AG10803 (cell line): ENCODE measurements at regions not wholly inside any gene's neighbourhood (a gene's known extent, or its start where the extent isn't known, plus 50 kb on each side); places are given as distances from the start of the nearest gene placed in this dataset.

ENCODE experiments used
- DNase-seq: peaks from one replicate; pipeline ENCODE4 v3.0.0; 2010; ENCODE audit warnings: low read depth
- H3K4me3 ChIP-seq: 2 replicates; pipeline ENCODE4 v1.5.1; 2011; ENCODE audit warnings: mild to moderate bottlenecking, low read length, control low read depth
- TF ChIP-seq, protein P1 (sequence below): conservative IDR thresholded peaks from 2 replicates; pipeline ENCODE4 v1.5.1; 2011; ENCODE audit warnings: mild to moderate bottlenecking, low read length, control low read depth, inconsistent platforms

DNA sequence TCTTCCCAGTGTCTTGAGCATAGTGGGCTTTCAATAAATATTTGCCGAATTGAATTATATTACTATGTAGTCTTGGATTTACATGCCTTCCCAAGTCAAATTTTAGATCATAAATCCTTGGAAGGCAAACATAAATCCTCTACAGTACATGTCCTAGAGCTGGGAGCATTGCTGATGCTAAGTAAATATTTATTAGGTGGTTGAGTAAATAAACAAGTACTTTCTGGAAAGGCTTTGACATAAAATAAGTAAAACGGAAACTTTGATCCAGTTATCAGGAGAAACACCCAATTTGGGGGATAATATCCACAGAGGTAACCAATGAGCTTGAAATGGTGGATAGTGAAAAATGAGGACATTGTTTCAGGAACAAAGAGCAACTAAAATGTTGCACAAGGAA is 162.8 kb upstream of the SVIL start:
- TF ChIP-seq, protein P1, sequence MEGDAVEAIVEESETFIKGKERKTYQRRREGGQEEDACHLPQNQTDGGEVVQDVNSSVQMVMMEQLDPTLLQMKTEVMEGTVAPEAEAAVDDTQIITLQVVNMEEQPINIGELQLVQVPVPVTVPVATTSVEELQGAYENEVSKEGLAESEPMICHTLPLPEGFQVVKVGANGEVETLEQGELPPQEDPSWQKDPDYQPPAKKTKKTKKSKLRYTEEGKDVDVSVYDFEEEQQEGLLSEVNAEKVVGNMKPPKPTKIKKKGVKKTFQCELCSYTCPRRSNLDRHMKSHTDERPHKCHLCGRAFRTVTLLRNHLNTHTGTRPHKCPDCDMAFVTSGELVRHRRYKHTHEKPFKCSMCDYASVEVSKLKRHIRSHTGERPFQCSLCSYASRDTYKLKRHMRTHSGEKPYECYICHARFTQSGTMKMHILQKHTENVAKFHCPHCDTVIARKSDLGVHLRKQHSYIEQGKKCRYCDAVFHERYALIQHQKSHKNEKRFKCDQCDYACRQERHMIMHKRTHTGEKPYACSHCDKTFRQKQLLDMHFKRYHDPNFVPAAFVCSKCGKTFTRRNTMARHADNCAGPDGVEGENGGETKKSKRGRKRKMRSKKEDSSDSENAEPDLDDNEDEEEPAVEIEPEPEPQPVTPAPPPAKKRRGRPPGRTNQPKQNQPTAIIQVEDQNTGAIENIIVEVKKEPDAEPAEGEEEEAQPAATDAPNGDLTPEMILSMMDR: no peak
- no peak overlapping the region for H3K4me3 ChIP-seq
- DNase-seq: no peak

DNA sequence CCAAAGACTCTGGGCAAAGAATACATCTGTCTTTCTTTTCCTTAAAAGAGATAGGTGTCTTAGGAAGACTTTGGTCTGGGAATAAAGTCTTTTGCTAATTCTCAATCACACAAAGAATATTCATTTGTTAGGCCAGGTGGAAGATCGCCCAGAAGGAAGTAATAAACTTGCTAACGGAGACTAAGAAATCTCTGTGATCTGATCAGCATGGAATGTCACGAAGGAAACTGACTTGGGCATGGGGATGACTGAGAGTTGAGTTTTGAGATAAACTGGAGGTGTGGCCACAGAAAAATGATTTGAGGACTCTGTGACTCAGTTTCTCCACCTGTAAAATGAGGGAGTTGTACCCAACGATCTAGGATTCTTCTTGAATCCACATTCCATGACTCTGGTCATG is 161.1 kb upstream of the SVIL start:
- TF ChIP-seq, protein P1: no peak
- H3K4me3 ChIP-seq: no peak overlapping the region
- DNase-seq: peak; percentile 70

DNA sequence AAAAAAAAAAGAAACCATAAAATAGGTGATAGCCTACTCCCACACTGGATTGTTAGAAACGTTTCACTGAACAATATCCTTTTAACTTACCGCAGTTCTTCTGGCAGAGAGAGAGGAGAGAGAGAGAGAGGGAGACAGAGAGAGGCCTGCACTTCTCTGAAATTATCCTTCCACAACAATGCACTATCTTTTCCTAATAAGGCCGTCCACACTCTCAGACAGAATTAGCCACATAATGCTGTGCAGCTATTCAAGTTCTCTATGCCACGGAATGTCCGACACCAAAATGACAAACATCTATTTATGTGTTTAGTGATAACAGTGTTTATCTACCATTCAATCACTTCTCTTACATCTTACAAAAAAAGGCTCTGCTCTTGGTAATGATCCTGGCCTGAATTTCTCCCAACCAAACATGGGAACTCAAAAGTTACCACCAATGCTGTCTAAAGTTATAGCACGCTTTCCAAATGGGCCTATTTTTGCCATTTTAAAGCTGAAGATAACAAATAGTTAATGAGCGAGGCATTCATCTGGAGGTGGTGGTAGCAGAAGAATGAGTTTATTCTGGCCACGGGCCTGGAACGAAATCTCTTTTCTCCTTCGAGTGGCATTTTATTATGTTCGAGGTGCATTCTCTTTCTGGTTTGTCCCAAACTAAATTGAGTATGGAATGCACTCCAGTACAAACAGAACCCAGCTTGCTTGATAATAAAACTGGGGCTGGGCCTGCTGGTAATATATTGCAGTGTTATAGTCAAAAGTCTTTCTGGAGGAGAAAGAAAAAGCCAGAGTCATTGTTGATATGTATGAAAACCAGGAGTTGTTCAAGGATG is 160.2 kb upstream of the SVIL start:
- TF ChIP-seq, protein P1: no peak
- H3K4me3 ChIP-seq: no peak overlapping the region
- peak; percentile 24 for DNase-seq

GRCh38 chr10:29791773-29792172 is 157.0 kb upstream of the SVIL start:
- no peak overlapping the region for H3K4me3 ChIP-seq
- no peak for DNase-seq
- TF ChIP-seq, protein P1: no peak

DNA sequence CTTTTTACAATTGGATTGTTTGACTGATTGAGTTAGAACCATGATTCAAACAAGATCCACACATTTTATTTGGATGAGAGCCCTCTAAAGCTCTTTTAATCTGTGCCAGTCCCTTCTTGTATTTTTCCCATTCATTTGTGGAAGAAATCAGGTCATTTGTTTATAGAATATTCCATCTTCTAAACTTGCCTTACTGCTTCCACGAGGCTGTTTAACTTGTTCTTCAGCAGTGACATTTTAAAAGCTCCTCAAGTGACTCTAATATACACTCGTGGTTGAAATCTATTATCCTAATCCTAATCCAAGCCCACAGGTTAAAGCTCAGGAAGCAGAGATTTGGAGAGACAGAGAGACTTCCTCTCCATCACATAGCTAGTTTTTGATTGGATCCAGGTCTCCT is 155.4 kb upstream of the SVIL start:
- no peak for DNase-seq
- TF ChIP-seq, protein P1: no peak
- H3K4me3 ChIP-seq: no peak overlapping the region

DNA sequence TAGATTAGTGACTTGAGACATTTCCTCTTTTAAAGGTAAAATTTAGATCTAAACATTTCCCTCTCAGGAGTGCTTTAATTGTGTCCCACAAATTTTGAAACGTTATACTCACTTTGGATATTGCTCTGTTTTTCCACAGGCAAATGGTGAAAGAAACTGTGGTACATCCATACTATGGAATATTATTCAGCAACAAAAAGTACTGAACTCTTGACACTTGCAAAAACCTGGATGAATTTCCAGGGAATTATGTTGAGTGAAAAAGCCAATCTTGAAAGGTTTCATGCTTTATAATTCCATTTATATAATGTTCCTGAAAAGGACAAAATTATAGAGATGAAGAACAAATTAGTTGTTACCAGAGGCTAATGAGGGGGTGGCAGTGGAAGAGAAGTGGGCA is 153.3 kb upstream of the SVIL start:
- H3K4me3 ChIP-seq: no peak overlapping the region
- DNase-seq: no peak
- TF ChIP-seq, protein P1: no peak

- no peak for DNase-seq
- no peak overlapping the region for H3K4me3 ChIP-seq
- TF ChIP-seq, protein P1: no peak
These were observed 150.9 kb upstream of the SVIL start for GRCh38 chr10:29785701-29786100.
